NCI-H510A (cell line): ENCODE measurements at regions not wholly inside any gene's neighbourhood (a gene's known extent, or its start where the extent isn't known, plus 50 kb on each side); places are given as distances from the start of the nearest gene placed in this dataset.
"Not testable (repeated sequence)": the region's sequence is repeated elsewhere in the genome, so short reads cannot be mapped to it uniquely, and the experiment has no call there.

Source experiments
- DNase-seq: peaks from one replicate; lab custom pipeline; 2025; lab: John Stamatoyannopoulos, UW

DNA sequence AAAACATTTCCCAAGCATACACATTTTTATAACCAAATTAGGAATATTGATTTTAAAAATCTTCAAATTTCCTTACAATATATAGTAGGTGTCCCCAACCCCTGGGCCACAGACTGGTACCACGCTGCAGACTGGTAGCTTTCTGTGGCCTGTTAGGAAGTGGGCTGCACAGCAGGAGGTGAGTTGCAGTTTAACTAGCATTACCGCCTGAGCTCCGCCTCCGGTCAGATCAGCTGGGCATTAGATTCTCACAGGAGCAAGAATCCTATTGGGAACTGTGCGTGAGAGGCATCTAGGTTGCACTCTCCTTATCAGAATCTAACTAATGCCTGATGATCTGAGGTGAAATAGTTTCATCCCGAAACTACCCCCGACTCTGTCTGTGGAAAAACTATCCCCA is 62.1 kb downstream of the ZWINT start:
- no peak for DNase-seq

DNA sequence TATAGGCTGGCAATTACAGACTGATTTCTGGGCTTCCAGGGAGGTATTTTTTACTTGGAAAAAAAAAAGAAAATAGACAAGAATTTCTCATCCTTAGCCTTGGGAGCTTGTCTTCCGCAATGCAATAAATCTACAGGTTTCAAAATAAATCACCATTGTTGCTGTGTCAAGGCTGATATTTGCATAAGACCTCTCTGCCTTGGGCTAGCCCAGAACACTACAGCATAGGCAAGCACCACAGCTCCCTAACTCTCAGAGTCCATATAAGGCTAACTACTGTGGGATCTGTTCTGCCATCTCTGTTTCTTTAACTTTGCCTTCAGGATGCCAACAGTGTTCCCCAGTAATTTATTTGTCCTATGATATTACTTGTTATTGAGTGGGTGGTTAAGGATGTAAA is 64.4 kb downstream of the ZWINT start:
- no peak for DNase-seq

DNA sequence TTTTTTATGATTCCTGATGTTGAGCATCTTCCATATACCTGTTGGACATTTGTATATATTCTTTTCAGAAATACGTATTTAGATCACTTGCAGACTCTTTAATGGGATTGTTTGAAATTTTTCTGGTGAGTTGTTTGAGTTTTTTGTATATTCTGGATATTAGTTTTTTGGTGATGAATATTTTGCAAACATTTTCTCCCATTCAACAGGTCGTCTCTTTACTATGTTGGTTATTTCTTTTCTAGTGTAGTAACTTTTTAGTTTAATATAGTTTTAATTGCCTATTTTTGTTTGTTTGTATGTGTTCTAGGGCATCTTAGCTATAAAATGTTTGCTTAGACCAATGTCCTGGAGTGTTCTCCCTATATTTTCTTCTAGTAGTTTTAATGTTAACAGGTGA is 72.7 kb downstream of the ZWINT start:
- DNase-seq: no peak

DNA sequence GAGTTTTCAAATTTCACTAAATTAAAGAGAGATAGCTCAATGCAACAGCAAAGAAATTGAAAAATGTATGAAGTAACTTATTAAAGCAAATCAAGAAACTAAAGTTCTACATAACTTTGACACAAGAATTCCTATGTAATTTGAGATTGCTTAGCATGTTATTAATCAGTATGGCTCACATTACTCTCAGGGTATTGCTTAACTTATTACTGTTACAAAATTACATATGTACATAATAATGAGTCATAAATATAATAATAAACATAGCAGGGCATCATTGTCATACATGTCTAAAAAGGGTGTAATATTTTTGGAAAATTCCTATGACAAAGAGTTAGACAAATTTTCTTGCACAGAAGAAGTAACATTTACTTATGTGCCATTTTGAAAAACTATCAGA is 75.0 kb downstream of the ZWINT start:
- DNase-seq: no peak

DNA sequence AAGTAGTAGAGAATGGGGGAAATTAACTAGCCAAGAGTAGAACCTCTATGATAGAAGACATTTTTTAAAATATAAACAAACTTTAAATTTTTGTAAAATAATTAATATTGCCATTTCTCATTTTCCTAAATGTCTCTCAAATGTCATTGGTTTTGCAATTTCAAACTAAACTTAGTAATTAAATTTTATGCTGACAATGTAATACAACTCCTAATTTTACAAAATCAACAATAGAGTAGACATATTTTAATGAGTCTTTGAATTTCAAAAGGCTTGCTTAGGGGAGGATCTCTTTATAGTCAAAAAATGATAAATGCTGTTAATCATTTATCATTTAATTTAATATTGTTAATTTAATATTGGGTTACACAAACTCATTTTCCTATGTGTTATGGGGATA is 81.8 kb downstream of the ZWINT start:
- DNase-seq: no peak

DNA sequence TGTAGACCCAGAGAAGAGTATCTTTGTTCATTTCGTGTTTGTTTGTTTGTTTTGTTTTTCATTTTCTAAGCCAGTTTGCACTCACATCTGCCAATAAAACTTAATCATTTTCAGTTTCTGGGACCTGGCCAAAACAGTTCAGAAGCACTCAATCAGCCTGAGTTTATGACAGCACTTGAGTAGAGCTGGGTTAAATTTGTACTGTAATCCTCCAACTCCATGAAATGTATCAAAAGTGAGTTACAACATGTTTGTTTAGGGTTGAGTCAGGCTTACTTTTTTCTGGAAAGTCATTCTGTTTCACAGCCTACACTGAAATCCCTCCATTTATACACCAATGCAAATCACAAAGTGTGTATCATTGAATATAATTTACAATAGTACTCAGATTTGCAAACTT is 91.9 kb downstream of the ZWINT start:
- no peak for DNase-seq

DNA sequence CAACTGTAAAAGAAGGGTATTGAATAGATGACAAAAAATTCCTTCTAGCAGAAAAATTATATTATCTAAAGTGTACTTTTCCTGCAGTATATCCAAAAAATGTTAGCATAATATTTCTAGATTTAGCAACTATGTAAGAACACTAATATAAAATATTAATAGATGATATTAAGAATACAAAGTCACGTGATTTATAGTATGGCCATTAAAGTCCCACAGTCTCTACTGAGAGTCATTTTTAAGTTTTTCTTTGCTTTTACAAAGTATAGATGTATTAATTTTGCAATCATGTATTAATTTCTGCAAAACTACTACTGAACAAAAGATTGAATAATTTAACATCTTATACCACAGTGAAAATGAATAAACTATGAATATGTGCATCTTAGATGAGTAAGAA is 94.9 kb downstream of the ZWINT start:
- no peak for DNase-seq

DNA sequence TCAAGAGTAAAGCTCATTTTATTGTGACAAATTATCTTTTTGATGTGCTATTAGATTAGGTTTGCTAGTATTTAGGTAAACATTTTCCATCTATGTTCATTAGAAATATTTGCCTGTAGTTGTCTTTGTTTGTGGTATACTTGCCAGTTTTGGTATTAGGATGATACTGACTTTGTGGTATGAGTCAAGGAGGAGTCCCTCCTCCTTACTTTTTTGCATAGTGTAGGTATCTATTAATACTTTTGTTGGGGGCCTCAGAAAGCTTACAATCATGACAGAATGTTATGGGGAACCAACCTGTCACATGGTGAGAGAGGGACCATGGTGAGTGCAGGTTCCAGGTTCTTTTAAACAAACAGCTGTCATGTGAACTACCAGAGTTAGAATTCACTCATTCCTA is 102.1 kb downstream of the ZWINT start:
- no peak for DNase-seq

DNA sequence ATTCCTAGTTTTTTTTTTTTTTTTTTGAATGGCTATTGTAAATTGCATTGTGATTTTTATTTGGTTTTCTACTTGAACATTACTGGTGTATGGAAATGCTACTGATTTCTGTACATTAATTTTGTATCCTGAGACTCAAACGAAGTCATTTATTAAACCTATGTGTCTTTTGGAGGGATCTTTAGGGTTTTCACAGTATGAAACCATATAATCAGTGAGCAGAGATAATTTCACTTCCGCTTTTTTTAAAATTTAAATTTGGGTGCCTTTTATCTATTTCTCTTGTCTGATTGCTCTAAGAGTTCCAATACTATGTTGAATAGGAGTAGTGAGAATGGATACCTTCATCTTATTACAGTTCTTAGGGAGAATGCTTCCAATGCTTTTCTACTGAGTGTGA is 102.7 kb downstream of the ZWINT start:
- DNase-seq: no peak

DNA sequence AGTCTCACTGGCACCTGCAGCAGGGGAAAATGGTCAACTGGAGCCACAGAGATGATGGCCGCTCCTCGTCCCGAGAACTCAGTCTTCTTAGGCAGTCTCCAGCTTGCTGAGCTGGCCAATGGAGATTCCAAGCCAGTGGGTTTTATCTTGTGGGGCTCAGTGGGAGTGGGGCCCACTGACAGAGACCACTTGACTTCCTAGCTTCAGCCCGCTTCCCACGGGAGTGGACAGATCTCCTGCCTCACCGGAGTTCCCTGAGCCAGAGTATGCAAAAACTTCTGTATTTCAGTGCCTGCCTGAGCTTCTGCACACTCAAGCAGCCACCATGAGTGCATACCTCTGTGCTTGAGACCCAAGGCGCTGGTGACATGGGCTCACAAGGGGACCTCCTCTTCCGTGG is 105.8 kb downstream of the ZWINT start:
- no peak for DNase-seq

DNA sequence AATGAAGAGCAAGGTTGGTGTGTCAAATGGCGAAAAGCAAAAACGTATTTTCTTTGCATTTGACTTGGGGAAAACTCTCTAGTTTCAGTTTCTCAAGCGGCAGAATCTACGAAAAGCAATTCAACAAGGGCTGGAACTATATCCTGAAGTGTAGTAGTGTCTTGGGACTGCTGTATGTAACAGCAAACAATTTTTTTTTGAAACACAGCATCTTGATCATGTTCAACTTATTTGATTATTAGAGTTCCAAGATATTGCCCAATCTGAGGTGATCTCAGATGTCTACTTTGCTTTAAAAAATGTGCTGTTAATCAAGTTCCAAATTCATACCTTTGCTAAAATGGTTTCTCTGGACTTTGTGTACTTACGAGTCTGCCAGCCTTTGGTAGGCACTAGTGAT is 120.6 kb downstream of the ZWINT start:
- DNase-seq: no peak

DNA sequence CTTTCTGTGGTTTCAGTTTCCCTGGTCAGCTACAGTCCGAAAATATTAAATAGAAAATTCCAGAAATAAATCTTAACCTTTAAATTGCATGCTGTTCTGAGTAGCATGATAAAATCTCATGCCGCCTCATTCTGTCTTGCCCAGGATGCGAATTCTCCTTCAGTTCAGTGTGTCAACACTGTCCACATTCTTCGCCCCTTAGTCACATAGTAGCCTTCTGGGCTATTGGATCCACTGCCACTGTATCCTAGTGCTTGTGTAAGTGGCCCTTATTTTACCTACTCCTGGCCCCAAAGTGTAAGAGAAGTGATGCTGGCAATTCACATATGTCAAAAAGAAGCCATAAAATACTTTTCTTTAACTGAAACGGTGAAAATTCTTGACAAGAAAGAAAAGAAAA is 129.6 kb downstream of the ZWINT start:
- DNase-seq: no peak

DNA sequence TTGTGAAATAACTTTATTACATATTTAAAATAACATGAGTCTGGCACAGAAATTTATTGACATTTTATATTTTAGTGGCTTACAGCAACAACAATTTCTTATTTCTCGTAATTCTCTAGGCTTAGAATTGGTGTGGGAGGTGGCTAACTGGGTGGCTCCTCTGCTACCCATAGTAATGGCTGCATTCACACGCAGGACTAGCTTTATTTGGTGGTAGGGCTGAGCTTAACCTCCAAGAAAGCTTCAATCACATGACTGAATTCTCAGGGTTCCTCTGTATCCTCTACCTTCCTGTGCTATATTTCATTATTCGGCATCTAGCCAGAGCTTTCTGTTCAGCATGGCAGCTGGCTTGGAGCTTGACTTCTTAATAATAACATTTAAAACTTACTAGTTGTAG is 138.8 kb downstream of the ZWINT start:
- DNase-seq: no peak

DNA sequence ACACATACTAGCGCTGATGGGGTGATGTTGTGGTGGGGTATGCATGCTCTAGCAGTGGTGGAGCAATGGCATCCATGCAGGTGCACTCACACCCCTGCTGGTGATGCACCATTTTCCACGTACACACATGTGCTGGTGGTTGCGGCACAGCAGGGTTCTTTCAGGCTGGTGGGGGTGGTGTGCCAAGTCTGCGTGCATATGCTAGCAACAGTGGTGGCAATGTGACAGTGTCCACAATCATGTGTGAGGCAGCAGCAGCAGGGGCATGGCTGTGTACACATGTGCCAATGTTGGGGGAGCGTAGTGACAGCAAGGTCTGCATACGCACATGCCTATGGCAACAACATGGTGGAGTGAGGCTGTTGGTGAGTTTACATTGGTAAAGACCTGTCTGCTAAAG is 148.1 kb downstream of the ZWINT start:
- DNase-seq: no peak

DNA sequence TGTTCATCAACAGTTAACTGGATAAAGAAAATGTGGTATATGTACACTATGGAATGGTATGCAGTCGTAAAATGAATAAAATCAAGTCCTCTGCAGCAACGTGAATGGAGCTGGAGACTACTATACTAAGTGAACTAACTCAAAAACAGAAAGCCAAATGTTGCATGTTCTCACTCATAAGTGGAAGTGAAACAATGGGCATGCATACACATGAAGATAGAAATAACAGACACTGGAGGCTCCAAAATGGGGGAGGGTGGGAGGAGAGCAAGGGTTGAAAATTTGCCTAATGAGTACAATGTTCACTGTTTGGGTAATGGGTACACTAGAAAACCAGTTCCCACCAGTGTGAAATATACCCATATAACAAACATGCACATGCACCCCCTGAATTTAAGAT is 179.5 kb downstream of the ZWINT start:
- DNase-seq: no peak

DNA sequence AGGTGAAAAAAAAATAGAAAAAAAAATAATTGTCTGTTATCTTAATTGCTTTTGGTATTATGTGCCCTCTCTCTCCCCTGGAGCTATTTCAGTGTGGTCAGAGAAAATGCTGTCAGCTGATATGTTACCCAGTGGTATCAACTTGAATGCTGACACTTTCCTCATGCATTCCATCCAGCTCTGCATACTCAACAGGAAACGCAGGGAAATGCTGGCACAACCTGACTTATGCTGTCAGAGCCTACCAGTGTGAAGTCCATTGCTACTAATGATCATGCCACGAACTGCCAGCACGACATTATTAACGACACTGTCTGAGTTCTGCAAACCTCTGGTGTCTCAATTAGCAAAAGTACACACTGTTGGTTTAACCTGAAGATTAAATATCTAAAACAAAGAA is 182.8 kb downstream of the ZWINT start:
- DNase-seq: no peak

DNA sequence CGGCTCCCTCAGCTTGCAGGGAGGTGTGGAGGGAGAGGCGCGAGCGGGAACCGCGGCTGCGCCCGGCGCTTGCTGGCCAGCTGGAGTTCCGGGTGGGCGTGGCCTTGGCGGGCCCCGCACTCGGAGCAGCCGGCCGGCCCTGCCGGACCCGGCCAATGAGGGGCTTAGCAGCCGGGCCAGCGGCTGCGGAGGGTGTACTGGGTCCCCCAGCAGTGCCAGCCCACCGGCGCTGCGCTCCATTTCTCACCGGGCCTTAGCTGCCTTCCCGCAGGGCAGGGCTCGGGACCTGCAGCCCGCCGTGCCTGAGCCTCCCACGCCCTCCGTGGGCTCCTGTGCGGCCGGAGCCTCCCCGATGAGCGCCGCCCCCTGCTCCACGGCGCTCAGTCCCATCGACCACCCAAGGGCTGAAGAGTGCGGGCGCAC is 206.0 kb downstream of the ZWINT start:
- DNase-seq: not testable (repeated sequence)

DNA sequence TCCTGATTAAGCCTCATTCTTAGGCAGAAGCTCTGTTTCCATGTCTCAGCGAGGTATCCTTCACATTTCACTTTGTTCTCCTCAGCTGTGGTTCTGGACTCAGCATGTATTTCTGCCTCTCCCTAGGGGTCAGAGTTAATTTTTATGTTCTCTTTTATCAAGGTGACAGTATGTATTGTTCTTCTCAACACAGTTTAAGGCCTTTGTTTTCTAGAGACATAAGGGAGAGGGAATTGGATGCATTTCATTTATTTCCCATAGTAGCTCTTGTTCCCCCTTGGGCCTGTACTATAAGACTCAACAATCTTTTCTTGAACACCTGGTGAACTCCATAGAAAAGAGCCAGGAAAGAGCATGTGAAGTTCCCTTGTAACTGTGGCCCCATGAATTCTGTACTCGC is 214.3 kb downstream of the ZWINT start:
- DNase-seq: no peak

DNA sequence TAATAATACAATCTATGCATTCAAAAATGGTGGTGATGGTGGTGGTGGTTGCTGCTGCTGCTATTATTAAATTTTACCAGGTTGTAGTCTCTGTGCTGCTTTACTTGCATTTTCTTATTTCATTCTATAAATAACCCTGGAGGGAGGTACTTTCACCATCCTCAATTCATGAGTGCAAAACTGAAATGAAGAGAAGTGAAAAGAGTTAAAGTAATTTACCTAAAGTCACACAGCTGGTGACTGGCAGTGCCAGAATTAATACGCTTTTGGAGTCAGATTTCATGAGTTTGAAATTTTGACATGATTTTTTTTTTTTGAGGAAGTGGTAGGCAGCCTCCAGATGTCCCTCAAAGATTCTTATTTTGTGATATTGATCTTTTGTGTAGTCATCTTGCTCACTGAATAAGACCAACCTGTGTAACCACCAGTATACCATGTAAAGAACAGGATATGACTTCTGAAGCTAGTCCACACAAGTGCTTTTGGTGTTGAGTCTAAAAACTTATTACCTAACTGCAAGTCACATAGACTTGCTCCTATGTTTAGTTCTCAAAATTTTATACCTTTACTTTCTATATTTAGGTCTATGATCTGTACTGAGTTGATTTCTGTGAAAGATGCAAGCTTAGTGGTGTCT is 218.8 kb downstream of the ZWINT start:
- DNase-seq: no peak

DNA sequence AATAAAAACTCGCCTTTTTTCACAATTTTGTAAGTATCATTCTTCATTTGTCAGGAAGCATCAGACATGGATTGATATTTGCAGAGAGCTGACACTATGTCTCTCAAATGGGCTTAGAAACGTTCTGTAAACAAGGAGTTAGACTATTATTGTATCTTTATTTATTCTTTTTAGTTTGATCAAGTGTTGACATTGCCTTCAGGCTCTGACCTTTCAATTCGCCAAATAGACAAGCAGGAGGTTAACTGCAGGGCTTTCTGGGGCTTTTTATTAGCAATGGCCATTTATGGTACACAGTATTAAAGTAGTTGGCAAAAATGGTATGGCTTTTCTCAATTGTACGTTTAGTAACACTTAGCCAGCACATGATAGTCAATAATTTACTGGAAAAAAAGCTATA is 221.7 kb downstream of the ZWINT start:
- no peak for DNase-seq

DNA sequence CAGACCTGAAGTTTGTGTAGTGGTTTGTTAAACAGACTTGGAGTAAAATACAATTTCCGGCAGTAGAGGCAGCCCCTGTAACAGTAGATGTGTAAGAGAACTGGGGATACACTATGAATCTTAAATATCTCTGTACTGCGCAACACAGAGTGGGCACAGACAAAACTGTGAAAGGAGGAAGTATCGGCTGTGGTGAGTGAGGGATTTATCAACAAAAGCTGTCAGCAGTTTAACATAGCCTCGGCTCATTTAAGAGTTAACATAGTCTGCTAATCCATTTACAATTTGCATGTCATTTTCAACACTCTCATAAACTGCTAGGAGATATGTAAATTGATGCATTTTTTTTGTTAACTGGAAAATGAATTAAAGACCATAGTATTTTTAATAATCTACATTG is 225.2 kb downstream of the ZWINT start:
- no peak for DNase-seq

DNA sequence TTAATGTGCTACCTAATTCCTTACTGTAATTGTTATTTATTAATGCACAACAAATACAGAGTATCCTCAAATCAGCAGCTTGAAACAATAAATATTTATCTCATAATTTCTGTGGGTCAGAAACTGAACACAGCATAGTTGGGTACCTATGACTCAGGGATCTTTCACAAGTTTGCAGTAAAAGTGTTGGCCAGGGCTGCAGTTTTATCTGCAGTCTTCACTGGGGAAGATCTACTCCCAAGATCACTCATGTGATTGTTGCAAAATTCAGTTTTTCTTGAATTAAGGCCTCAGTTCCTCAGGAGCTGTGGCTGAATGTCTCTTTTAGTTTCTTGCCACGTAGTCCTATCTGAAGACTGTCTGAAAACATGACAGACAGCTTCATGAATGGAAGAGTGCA is 237.8 kb downstream of the ZWINT start:
- no peak for DNase-seq

DNA sequence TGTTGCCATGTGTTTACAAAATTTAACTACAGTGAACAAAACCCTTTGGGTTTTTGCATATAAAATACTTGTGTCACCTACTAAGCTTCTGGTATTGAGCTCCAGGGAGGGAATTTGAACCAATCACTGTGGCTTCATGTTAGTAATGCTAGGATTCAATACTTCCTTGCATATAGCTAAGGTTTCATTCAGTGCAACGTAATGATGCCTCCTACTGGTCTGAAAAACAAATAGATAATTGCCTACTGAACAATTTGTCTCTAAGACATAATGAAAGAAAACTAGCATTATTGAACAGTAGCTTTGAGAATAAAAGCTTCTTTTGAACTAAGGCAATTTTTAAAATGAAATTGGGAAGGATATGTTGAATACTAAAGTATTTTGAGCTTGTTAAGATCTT is 244.4 kb downstream of the ZWINT start:
- no peak for DNase-seq

DNA sequence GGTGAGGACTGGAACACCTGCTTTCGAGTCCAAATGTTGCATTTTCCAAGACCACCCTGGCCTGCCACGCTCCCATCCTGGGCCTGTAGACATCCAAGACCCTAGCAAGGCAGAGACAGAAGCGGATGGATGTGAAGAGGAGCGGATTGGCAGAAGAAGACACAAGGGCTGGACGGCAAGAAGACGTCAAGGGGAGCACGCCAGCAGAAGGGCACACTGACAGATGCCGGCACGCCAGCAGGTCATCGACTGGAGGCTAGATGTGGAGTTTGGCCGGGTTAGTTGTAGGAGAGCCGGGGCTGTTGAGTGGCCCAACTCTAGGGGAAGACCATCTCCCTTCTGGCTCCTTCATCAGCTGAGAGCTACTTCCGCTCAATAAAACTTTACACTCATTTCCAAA is 251.6 kb downstream of the ZWINT start:
- no peak for DNase-seq

DNA sequence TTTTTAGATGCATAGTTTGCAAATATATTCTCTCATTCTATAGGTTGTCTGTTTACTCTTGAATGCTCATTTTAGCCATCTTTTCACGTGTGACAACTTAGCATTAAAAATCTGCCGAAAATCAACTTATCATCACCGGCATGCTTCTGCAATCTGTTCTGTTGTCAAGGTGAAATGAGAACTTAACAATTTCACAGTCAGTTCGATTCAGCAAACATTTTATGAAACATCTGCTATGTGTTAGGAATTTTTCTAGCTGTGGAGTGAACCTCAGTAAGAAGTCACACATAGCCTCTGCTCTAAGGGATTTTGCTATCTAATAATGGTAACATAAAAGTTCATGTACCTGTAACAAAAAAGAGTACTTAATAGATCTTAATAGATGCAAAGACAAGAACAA is 256.1 kb downstream of the ZWINT start:
- no peak for DNase-seq
